Pancreas (tissue), 10 donors: ENCODE measurements at regions not wholly inside any gene's neighbourhood (a gene's known extent, or its start where the extent isn't known, plus 50 kb on each side); places are given as distances from the start of the nearest gene placed in this dataset.

Experiments
- ATAC-seq, 4 donors: fragments of 200-7000 bp; cut with Tn5 transposase; one replicate each; pipeline versions ENCODE4 v1.8.0 to v1.9.1; 2020; ENCODE audit warnings: mild to moderate bottlenecking in 4 of 4, moderate library complexity in 4 of 4
- DNase-seq, 6 donors: peaks; one replicate each; pipeline ENCODE4 v3.0.0-alpha.2; 2020
- FAIRE-seq: peaks from 2 replicates; lab custom pipeline; 2012; peaks lifted over from hg19 to GRCh38; lab: Jason Lieb, UNC
- H3K27ac ChIP-seq, 4 donors: fragments of 200-600 bp; sonication (generic); 1 replicate in 3 of 4; 2 replicates in 1 of 4; pipeline versions ENCODE4 v1.5.0 to v1.8.0; 2020
- H3K27me3 ChIP-seq, 4 donors: fragments of 200-600 bp; one replicate each; pipeline ENCODE4 v1.8.0; 2021
- H3K36me3 ChIP-seq, 3 donors: fragments of 200-600 bp; sonication (generic) in 1 of 3; one replicate each; pipeline versions ENCODE4 v1.5.0 to v1.8.0; 2020 to 2021
- H3K4me1 ChIP-seq, 3 donors: fragments of 200-600 bp; one replicate each; pipeline ENCODE4 v1.8.0; 2021
- H3K4me3 ChIP-seq, 4 donors: fragments of 200-600 bp; sonication (generic) in 2 of 4; one replicate each; pipeline versions ENCODE4 v1.5.0 to v1.8.0; 2020 to 2021
- H3K9me3 ChIP-seq, 4 donors: fragments of 200-600 bp; one replicate each; pipeline ENCODE4 v1.8.0; 2021
- WGBS, 2 donors: extraction: QIAGEN DNeasy Blood & Tissue Kit; methylation state at CpG; one replicate each; pipeline ENCODE4 v1.1.7; 2013; 5-methylcytosine and 5-hydroxymethylcytosine counted together
- intact Hi-C, 3 donors: fragments of 100-400 bp; cut with DNase I; formaldehyde crosslinking; loops; one replicate each; pipeline versions ENCODE4 v1.11.1 to v1.14.2; 2022
- TF ChIP-seq, protein P1 (sequence below), 4 donors: fragments of 200-600 bp; sonication (generic) in 3 of 4; IDR thresholded peaks; one replicate each; pipeline versions ENCODE4 v1.5.0 to v1.8.0; 2021; ENCODE audit warnings: antibody characterized with exemption in 4 of 4
- donor health status: healthy with polysubstance abuse.
- donor health status: DM: no; HTN: no; CAD: no; lungs with moderate emphysema.
- donor health status: DM: no; HTN: no; CAD: no.
- donor health status: control.
- donor health status: control.
- donor health status: Bipolar disorder and iron deficiency.
- donor health status: DM: yes; HTN: yes; CAD: no.
- donor health status: DM: no; HTN: no; CAD: no.
- donor health status: DM: no; HTN: no; CAD: no.
- donor health status: DM: yes; HTN: yes; CAD: no.

DNA sequence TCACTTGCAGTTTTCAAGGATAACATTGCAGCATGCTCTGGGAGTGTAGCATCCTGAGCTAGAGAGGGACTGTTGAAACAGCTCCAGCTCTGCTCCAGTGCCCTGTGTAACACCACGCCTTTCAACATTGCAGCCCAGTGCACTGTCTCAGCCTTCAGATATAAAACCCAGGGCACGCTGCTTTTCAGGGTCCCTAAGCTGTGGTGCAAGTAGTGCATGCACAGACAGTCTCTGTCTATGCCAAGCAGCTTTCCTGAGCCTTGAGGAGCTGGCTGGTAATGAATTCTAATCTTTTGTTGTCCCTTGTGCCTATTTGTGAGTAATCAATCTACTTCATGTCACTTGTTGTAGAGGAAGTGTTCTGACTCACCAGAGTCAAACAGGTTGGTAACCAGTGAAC, 897.0 kb downstream of the ARAP2 start:
- ATAC-seq, result no peak
- intact Hi-C loops, result no loop called here
- Histone ChIP-seq H3K27me3 (no peaks in the 10 kb centered on the region), H3K36me3 (no peaks in the 10 kb centered on the region), H3K27ac (no peak overlapping the region), H3K4me3 (no peak overlapping the region), H3K9me3 (no peaks in the 10 kb centered on the region), H3K4me1 (no peaks in the 10 kb centered on the region)
- no peak for FAIRE-seq
- TF ChIP-seq, protein P1, sequence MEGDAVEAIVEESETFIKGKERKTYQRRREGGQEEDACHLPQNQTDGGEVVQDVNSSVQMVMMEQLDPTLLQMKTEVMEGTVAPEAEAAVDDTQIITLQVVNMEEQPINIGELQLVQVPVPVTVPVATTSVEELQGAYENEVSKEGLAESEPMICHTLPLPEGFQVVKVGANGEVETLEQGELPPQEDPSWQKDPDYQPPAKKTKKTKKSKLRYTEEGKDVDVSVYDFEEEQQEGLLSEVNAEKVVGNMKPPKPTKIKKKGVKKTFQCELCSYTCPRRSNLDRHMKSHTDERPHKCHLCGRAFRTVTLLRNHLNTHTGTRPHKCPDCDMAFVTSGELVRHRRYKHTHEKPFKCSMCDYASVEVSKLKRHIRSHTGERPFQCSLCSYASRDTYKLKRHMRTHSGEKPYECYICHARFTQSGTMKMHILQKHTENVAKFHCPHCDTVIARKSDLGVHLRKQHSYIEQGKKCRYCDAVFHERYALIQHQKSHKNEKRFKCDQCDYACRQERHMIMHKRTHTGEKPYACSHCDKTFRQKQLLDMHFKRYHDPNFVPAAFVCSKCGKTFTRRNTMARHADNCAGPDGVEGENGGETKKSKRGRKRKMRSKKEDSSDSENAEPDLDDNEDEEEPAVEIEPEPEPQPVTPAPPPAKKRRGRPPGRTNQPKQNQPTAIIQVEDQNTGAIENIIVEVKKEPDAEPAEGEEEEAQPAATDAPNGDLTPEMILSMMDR (IDR thresholded peaks at IDR 0.05), result no peak
- 56 to 65% methylated on average over 2 of the region's 2 CpGs for WGBS, 2 donors
- no peak for DNase-seq

DNA sequence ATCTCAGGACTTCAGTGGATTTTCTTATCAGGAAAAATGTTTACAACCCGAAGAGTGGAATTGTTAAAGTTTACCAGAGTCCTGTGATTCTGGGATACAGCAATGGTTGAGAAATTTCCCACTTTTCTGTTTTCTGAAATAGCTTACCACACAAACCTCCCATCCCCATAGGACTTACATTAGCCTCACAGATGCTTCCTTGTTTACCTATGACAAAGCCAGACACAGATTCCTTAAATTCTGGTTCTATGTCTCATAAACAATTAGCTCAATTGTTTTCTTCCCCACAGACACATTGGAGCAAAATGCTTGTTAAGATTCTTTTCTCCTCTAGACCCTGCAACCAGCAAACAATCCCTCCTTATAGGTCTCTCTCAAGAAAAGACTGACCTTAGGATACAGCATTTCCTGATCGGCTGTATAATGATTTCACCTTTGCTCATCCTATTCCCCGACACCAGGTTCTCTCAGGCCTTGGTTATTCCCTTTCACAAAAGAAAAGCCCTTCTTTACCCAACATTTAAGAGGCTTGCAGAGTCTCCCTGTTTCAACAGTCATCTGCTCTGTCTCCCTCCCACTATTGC, 886.2 kb downstream of the ARAP2 start:
- TF ChIP-seq, protein P1 (IDR thresholded peaks at IDR 0.05), result no peak
- FAIRE-seq (no peak), ATAC-seq (no peak), DNase-seq (no peak)
- no peak overlapping the region for H3K4me3 ChIP-seq
- no peaks in the 10 kb centered on the region for H3K36me3 ChIP-seq
- WGBS, 2 donors, result 27 to 37% methylated on average over 3 of the region's 3 CpGs
- H3K4me1 ChIP-seq, result no peaks in the 10 kb centered on the region
- no peaks in the 10 kb centered on the region for H3K27me3 ChIP-seq
- no peak overlapping the region for H3K27ac ChIP-seq
- intact Hi-C loops, result no loop called here
- no peaks in the 10 kb centered on the region for H3K9me3 ChIP-seq

DNA sequence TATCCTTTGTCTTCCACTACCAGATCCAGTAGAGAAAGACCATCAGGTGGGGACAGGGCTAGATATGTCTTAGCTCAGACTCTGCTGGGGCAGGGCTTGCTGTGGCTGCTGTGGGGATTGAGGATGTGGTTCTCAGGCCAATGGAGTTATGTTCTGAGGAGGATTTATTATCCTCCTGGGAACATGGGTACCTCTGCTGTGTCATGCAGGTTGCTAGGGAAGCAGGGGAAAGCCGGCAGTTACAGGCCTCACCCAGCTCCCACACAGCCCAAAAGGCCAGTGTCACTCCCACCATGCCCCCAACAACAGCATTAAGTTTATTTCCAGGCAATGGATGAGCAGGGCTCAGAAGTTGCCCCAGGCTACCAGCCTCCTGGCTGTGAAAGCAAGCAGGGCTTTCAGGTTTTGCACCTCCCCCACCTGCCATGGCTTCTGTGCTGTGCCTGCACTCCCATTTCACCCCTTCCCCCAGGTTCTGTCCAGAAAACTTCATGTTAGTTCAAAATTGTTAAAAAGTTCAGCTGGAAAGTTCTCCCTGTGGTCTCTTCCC, 879.9 kb downstream of the ARAP2 start:
- 45 to 56% methylated on average over 1 of the region's 1 CpG for WGBS, 2 donors
- Histone ChIP-seq H3K9me3 (no peaks in the 10 kb centered on the region), H3K27me3 (no peaks in the 10 kb centered on the region), H3K36me3 (no peaks in the 10 kb centered on the region), H3K4me1 (no peaks in the 10 kb centered on the region), H3K4me3 (no peak overlapping the region), H3K27ac (no peak overlapping the region)
- FAIRE-seq, result no peak
- TF ChIP-seq, protein P1 (IDR thresholded peaks at IDR 0.05), result no peak
- ATAC-seq, result no peak
- no peak for DNase-seq
- intact Hi-C loops, result no loop called here

DNA sequence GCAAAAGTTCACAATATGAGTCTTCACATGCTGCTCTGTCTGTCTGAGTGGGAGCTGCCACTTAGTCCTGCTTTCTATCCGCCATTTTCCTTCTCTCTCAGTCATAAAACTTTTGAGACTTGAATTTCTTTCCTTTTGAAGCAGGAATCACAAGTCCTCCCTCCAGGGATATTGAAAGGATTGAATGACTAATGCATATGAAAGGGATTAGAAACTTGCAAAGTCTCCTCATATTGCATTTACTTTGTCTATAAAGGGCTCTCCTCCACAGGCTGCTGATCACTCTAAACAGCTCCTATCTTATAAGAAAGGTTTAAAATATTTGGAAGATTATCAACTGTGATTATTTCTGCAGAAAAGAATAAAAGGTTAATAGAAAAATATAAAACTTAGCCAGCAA, 879.1 kb downstream of the ARAP2 start:
- no peak for DNase-seq
- no peak for ATAC-seq
- TF ChIP-seq, protein P1 (IDR thresholded peaks at IDR 0.05), result no peak
- H3K4me1 ChIP-seq, result no peaks in the 10 kb centered on the region
- FAIRE-seq, result no peak
- WGBS, 2 donors, result 44 to 74% methylated on average over 1 of the region's 1 CpG
- no peaks in the 10 kb centered on the region for H3K27me3 ChIP-seq
- no peaks in the 10 kb centered on the region for H3K9me3 ChIP-seq
- no peaks in the 10 kb centered on the region for H3K36me3 ChIP-seq
- intact Hi-C loops, result no loop called here
- no peak overlapping the region for H3K4me3 ChIP-seq
- no peak overlapping the region for H3K27ac ChIP-seq

DNA sequence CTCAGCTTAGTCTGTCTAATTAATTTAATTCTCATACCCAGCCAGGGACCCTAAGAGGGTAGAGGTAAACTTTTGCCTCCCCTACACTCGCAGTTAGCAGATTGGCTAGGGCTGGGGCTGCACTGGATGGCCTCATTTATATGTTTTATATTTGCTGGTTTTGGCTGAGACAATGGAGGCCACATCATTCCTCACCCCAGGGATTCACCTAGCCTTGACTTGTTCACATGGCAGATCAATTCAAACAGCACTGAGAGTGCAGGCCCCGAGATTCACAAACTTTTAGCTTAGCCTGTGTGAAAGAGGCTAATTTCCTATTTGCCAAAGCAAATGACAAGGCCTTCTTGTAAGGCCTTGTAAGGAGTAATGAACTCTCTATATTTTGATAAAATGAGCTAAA, 844.4 kb downstream of the ARAP2 start:
- no peak overlapping the region for H3K27ac ChIP-seq
- no peaks in the 10 kb centered on the region for H3K36me3 ChIP-seq
- FAIRE-seq (no peak), DNase-seq (no peak), ATAC-seq (no peak)
- H3K9me3 ChIP-seq, result no peaks in the 10 kb centered on the region
- TF ChIP-seq, protein P1 (IDR thresholded peaks at IDR 0.05), result no peak
- WGBS, 2 donors, result 43 to 49% methylated on average over 2 of the region's 2 CpGs
- no peaks in the 10 kb centered on the region for H3K4me1 ChIP-seq
- H3K4me3 ChIP-seq, result no peak overlapping the region
- no peaks in the 10 kb centered on the region for H3K27me3 ChIP-seq
- intact Hi-C loops, result no loop called here
